ENCODE measurements at regions not wholly inside any gene's neighbourhood (a gene's known extent, or its start where the extent isn't known, plus 50 kb on each side); places are given as distances from the start of the nearest gene placed in this dataset.
"Not testable (repeated sequence)": the region's sequence is repeated elsewhere in the genome, so short reads cannot be mapped to it uniquely, and the experiment has no call there.

GRCh38 chr2:113351375-113352355, 72.9 kb upstream of the PAX8 start:
- WGBS (ENCODE audit: extremely low coverage, insufficient coverage, low lambda C conversion rate), result no CpG with 5 or more reads among the region's 8 CpGs
- no peak overlapping the region for H4K8ac ChIP-seq (ENCODE audit: low read depth, low read length)

GRCh38 chr2:113343800-113344199, 65.1 kb upstream of the PAX8 start:
- H2BK5ac ChIP-seq (ENCODE audit: low read length); DNase-seq; H3K4ac ChIP-seq (ENCODE audit: low read depth, low read length); H2BK15ac ChIP-seq (replicated peaks; ENCODE audit: low read depth); H3K18ac ChIP-seq (ENCODE audit: low read length); H3K4me3 ChIP-seq (ENCODE audit: low read length); H3K9ac ChIP-seq (ENCODE audit: low read length); H3K36me3 ChIP-seq (ENCODE audit: control insufficient read depth, insufficient read depth, low read length); H3K56ac ChIP-seq (ENCODE audit: low read length); H3K27me3 ChIP-seq (ENCODE audit: insufficient read depth, low read length, poor library complexity); H3K79me2 ChIP-seq (ENCODE audit: control insufficient read depth, insufficient read depth, low read length); H3K23ac ChIP-seq (ENCODE audit: low read length); H2BK120ac ChIP-seq (ENCODE audit: low read depth, low read length); H2AK5ac ChIP-seq (ENCODE audit: low read length); H4K5ac ChIP-seq (ENCODE audit: low read length); H3K4me2 ChIP-seq (ENCODE audit: low read length); H3K79me1 ChIP-seq (ENCODE audit: low read length); H3K4me1 ChIP-seq (ENCODE audit: control insufficient read depth, low read depth, low read length); H4K8ac ChIP-seq (ENCODE audit: low read depth, low read length); H3K27ac ChIP-seq (ENCODE audit: low read depth, low read length): not testable (repeated sequence)
- WGBS (ENCODE audit: extremely low coverage, insufficient coverage, low lambda C conversion rate), result no CpG with 5 or more reads among the region's 1 CpG

More at GRCh38 chr2:113351375-113352355, 72.9 kb upstream of the PAX8 start:
- no peaks in the 10 kb centered on the region for H3K27me3 ChIP-seq (ENCODE audit: insufficient read depth, low read length, poor library complexity)
- H3K36me3 ChIP-seq (ENCODE audit: control insufficient read depth, insufficient read depth, low read length), result no peaks in the 10 kb centered on the region
- peaks cover 4% of the 10 kb centered on the region for H3K4me1 ChIP-seq (ENCODE audit: control insufficient read depth, low read depth, low read length)
- no peak overlapping the region for H3K23ac ChIP-seq (ENCODE audit: low read length)
- no peak overlapping the region for H3K18ac ChIP-seq (ENCODE audit: low read length)
- no peak overlapping the region for H3K56ac ChIP-seq (ENCODE audit: low read length)
- no peak overlapping the region for H2BK15ac ChIP-seq (replicated peaks; ENCODE audit: low read depth)
- no peaks in the 10 kb centered on the region for H3K79me1 ChIP-seq (ENCODE audit: low read length)
- no peak overlapping the region for H2AK5ac ChIP-seq (ENCODE audit: low read length)
- no peak overlapping the region for H3K4me2 ChIP-seq (ENCODE audit: low read length)
- H3K4me3 ChIP-seq (ENCODE audit: low read length), result no peak overlapping the region
- H4K5ac ChIP-seq (ENCODE audit: low read length), result no peak overlapping the region
- H2BK5ac ChIP-seq (ENCODE audit: low read length), result no peak overlapping the region
- DNase-seq, result no peak
- H2BK120ac ChIP-seq (ENCODE audit: low read depth, low read length), result no peak overlapping the region
- H3K9ac ChIP-seq (ENCODE audit: low read length), result no peak overlapping the region
- no peak overlapping the region for H3K4ac ChIP-seq (ENCODE audit: low read depth, low read length)
- no peaks in the 10 kb centered on the region for H3K79me2 ChIP-seq (ENCODE audit: control insufficient read depth, insufficient read depth, low read length)
- no peak overlapping the region for H3K27ac ChIP-seq (ENCODE audit: low read depth, low read length)

- Histone ChIP-seq H2BK120ac (ENCODE audit: low read depth, low read length) (no peak overlapping the region), H3K27ac (ENCODE audit: low read depth, low read length) (no peak overlapping the region), H3K56ac (ENCODE audit: low read length) (no peak overlapping the region), H3K4me2 (ENCODE audit: low read length) (no peak overlapping the region), H4K5ac (ENCODE audit: low read length) (no peak overlapping the region), H4K8ac (ENCODE audit: low read depth, low read length) (no peak overlapping the region), H3K18ac (ENCODE audit: low read length) (no peak overlapping the region), H3K4me1 (ENCODE audit: control insufficient read depth, low read depth, low read length) (no peaks in the 10 kb centered on the region), H2AK5ac (ENCODE audit: low read length) (no peak overlapping the region), H3K79me1 (ENCODE audit: low read length) (no peaks in the 10 kb centered on the region), H3K27me3 (ENCODE audit: insufficient read depth, low read length, poor library complexity) (no peaks in the 10 kb centered on the region), H3K4ac (ENCODE audit: low read depth, low read length) (no peak overlapping the region), H2BK5ac (ENCODE audit: low read length) (no peak overlapping the region), H3K23ac (ENCODE audit: low read length) (no peak overlapping the region), H3K79me2 (ENCODE audit: control insufficient read depth, insufficient read depth, low read length) (no peaks in the 10 kb centered on the region), H2BK15ac (replicated peaks; ENCODE audit: low read depth) (no peak overlapping the region), H3K9ac (ENCODE audit: low read length) (no peak overlapping the region), H3K36me3 (ENCODE audit: control insufficient read depth, insufficient read depth, low read length) (no peaks in the 10 kb centered on the region), H3K4me3 (ENCODE audit: low read length) (no peak overlapping the region)
- no peak for DNase-seq
- no CpG with 5 or more reads among the region's 9 CpGs for WGBS (ENCODE audit: extremely low coverage, insufficient coverage, low lambda C conversion rate)
Measured at GRCh38 chr2:113342650-113343049, 63.9 kb upstream of the PAX8 start.

GRCh38 chr2:113341870-113342253, 63.1 kb upstream of the PAX8 start:
- H3K4me2 ChIP-seq (ENCODE audit: low read length); H4K5ac ChIP-seq (ENCODE audit: low read length); H3K36me3 ChIP-seq (ENCODE audit: control insufficient read depth, insufficient read depth, low read length); H3K4me3 ChIP-seq (ENCODE audit: low read length); H3K4ac ChIP-seq (ENCODE audit: low read depth, low read length); H2AK5ac ChIP-seq (ENCODE audit: low read length); H2BK5ac ChIP-seq (ENCODE audit: low read length); H3K56ac ChIP-seq (ENCODE audit: low read length); H3K27me3 ChIP-seq (ENCODE audit: insufficient read depth, low read length, poor library complexity); H2BK15ac ChIP-seq (replicated peaks; ENCODE audit: low read depth); H3K79me2 ChIP-seq (ENCODE audit: control insufficient read depth, insufficient read depth, low read length); DNase-seq; H3K23ac ChIP-seq (ENCODE audit: low read length); H3K18ac ChIP-seq (ENCODE audit: low read length); H2BK120ac ChIP-seq (ENCODE audit: low read depth, low read length); H4K8ac ChIP-seq (ENCODE audit: low read depth, low read length); H3K79me1 ChIP-seq (ENCODE audit: low read length); H3K9ac ChIP-seq (ENCODE audit: low read length); H3K27ac ChIP-seq (ENCODE audit: low read depth, low read length); H3K4me1 ChIP-seq (ENCODE audit: control insufficient read depth, low read depth, low read length): not testable (repeated sequence)
- WGBS (ENCODE audit: extremely low coverage, insufficient coverage, low lambda C conversion rate), result no CpG with 5 or more reads among the region's 3 CpGs

GRCh38 chr2:113341191-113341869, 62.6 kb upstream of the PAX8 start:
- H3K9ac ChIP-seq (ENCODE audit: low read length), result no peak overlapping the region

More at GRCh38 chr2:113341191-113341869, 62.6 kb upstream of the PAX8 start:
- no peak overlapping the region for H3K23ac ChIP-seq (ENCODE audit: low read length)
- H2AK5ac ChIP-seq (ENCODE audit: low read length), result no peak overlapping the region
- no peaks in the 10 kb centered on the region for H3K79me1 ChIP-seq (ENCODE audit: low read length)
- WGBS (ENCODE audit: extremely low coverage, insufficient coverage, low lambda C conversion rate), result no CpG with 5 or more reads among the region's 8 CpGs
- H4K5ac ChIP-seq (ENCODE audit: low read length), result no peak overlapping the region
- H3K27me3 ChIP-seq (ENCODE audit: insufficient read depth, low read length, poor library complexity), result no peaks in the 10 kb centered on the region
- H3K4me1 ChIP-seq (ENCODE audit: control insufficient read depth, low read depth, low read length), result no peaks in the 10 kb centered on the region
- no peak overlapping the region for H2BK5ac ChIP-seq (ENCODE audit: low read length)
- no peak overlapping the region for H4K8ac ChIP-seq (ENCODE audit: low read depth, low read length)
- no peaks in the 10 kb centered on the region for H3K36me3 ChIP-seq (ENCODE audit: control insufficient read depth, insufficient read depth, low read length)
- no peak overlapping the region for H3K4me3 ChIP-seq (ENCODE audit: low read length)
- no peak overlapping the region for H3K27ac ChIP-seq (ENCODE audit: low read depth, low read length)
- H3K4me2 ChIP-seq (ENCODE audit: low read length), result no peak overlapping the region
- no peak for DNase-seq
- no peak overlapping the region for H2BK120ac ChIP-seq (ENCODE audit: low read depth, low read length)
- H3K79me2 ChIP-seq (ENCODE audit: control insufficient read depth, insufficient read depth, low read length), result no peaks in the 10 kb centered on the region
- no peak overlapping the region for H3K56ac ChIP-seq (ENCODE audit: low read length)
- H3K18ac ChIP-seq (ENCODE audit: low read length), result no peak overlapping the region
- H3K4ac ChIP-seq (ENCODE audit: low read depth, low read length), result no peak overlapping the region
- H2BK15ac ChIP-seq (replicated peaks; ENCODE audit: low read depth), result no peak overlapping the region
